GM19328 (cell line): ENCODE measurements at regions not wholly inside any gene's neighbourhood (a gene's known extent, or its start where the extent isn't known, plus 50 kb on each side); places are given as distances from the start of the nearest gene placed in this dataset.

Experiments
- ATAC-seq: cut with Tn5 transposase; IDR thresholded peaks from one replicate; pipeline ENCODE4 v1.9.1; 2021; ENCODE audit warnings: mild to moderate bottlenecking, moderate library complexity; ENCODE audit not compliant: unreplicated experiment

- peak; percentile 53 for ATAC-seq
Observed at GRCh38 chr6:47360388-47360787, 50.7 kb upstream of the TNFRSF21 start.

- no peak for ATAC-seq
Observed at GRCh38 chr6:47362857-47363461, 53.3 kb upstream of the TNFRSF21 start.

GRCh38 chr6:47363736-47364135, 54.0 kb upstream of the TNFRSF21 start:
- no peak for ATAC-seq

GRCh38 chr6:47366335-47366890, 56.7 kb upstream of the TNFRSF21 start:
- no peak for ATAC-seq

DNA sequence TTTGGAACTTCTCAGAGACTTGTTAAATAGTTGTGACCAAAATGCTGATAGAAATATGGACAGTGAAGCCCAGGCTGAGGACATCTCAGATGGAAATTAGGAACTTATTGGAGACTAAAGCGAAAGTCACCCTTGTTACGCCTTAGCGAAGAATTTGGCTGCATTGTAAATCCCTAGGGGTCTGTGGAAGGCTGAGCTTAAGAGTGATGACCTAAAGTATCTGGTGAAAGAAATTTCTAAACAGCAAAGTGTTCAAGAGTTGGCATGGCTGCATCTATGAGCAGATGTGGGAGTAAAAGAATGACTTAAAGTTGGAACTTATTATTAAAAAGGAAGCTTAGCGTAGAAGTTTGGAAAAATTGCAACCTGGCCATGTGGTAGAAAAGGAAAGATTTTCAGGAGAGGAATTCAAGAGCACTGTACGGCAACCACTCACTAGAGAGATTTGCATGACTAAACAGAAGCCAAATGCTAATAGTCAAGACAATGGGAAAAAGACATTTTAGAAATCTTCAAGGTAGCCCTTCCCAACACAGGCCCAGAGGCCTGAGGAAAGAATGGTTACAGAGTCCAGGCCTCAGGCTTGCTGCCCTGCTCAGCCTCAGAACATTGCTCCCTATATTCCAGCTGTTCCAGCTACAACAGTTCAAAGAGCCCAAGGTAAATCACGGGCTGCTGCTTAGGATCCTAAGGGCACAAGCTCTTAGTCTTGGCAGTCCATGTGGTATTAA, 61.6 kb upstream of the TNFRSF21 start:
- ATAC-seq: no peak

- no peak for ATAC-seq
Observed at GRCh38 chr6:47371870-47372255, 62.2 kb upstream of the TNFRSF21 start.

DNA sequence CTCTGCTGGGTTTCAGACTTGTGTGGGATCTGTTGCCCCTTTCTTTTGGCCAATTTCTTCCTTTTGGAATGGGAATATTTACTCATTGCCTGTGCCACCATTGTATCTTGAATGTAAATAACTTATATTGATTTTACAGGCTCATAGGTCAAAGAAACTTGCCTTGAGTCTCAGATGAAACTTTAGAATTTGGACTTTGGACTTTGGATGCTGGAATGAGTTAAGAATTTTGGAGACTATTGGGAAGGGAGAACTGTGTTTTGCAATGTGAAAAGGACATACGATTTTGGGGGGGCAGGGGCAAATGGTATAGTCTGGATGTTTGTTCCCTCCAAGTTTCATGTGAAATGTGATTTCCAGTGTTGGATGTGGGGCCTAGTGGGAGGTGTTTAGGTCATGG, 62.6 kb upstream of the TNFRSF21 start:
- ATAC-seq: no peak

- ATAC-seq: no peak
Observed at GRCh38 chr6:47375426-47375825, 65.7 kb upstream of the TNFRSF21 start.

DNA sequence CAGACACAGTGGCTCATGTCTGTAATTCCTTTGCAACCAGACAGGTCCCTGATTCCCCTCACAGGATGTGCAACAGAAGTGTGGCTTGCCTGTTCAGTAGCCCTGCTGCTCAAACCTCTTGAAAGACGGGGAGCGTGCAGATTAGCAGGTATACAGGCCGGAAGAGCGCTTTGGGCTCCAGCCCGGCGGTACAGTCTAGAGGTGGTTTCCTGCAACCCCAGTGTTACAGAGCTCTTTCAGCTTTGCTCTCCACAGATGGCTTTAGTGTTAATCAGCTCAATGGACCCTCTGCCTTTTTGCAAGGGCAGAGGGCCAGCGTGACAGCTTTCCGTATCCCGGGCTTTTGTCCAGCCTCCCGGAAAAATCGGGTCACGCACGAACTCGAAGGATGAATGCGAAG, 67.2 kb upstream of the TNFRSF21 start:
- ATAC-seq: no peak

GRCh38 chr6:47377971-47378370, 68.3 kb upstream of the TNFRSF21 start:
- ATAC-seq: no peak

- no peak for ATAC-seq
Observed at GRCh38 chr6:47379328-47379727, 69.6 kb upstream of the TNFRSF21 start.

GRCh38 chr6:47380251-47380650, 70.5 kb upstream of the TNFRSF21 start:
- no peak for ATAC-seq

- ATAC-seq: no peak
Observed at GRCh38 chr6:47381036-47381435, 71.3 kb upstream of the TNFRSF21 start.

DNA sequence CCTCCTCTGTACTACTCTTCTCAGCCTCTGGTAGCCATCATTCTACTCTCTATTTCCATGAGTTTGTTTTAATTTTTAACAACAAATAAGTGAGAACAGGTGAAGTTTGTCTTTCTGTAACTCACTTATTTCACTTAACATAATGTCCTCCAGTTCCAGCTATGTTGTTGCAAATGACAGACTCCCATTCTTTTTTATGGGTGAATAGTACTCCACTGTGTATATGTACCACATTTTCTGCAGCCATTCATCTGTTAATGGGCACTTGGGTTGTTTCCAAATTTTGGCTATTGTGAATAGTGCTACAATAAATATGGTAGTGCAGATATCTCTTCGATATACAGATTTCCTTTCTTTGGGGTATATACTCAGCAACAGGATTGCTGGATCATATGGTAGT, 73.7 kb upstream of the TNFRSF21 start:
- ATAC-seq: no peak

GRCh38 chr6:47391675-47392074, 82.0 kb upstream of the TNFRSF21 start:
- ATAC-seq: no peak

DNA sequence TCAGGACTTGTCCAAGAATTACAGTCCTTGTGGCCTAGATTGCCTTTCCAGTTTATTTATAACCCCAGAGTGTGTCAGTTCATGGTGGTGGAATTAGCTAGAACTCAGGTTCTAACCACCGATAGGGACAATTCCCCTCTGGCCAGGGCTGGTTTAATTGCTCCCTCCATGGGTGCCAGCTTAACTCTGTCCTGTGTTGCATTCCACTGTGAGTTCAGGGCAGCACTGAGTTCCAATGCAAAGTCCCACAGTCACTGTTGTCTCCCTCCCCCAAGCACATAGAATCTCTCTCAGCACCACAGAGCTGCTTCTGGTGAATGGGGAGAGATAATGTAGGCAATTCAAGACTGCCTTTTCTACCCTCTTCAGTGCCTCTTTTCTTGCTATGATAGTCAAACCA, 82.5 kb upstream of the TNFRSF21 start:
- no peak for ATAC-seq

GRCh38 chr6:47396401-47397069, 81.1 kb upstream of the CD2AP start:
- ATAC-seq: no peak

DNA sequence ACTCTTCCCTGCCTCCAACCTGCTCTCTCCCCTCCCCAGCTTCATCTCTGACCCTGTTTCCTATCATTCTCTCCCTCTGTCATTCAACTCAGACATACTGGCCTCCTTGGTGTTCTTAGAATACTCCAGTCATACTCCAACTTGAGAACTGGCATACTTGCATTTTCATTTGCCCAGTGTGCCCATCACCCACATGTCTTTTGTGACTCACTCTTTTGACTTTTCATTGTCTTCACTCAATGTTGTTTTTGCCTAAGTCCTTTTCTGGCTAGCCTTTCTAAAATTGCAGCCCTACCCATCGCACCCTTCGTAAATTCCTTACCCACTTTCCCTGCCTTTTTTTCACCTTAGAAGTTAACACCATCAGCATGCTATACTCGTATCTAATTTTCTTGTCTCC, 77.0 kb upstream of the CD2AP start:
- no peak for ATAC-seq

- ATAC-seq: no peak
Observed at GRCh38 chr6:47402081-47402480, 75.5 kb upstream of the CD2AP start.

DNA sequence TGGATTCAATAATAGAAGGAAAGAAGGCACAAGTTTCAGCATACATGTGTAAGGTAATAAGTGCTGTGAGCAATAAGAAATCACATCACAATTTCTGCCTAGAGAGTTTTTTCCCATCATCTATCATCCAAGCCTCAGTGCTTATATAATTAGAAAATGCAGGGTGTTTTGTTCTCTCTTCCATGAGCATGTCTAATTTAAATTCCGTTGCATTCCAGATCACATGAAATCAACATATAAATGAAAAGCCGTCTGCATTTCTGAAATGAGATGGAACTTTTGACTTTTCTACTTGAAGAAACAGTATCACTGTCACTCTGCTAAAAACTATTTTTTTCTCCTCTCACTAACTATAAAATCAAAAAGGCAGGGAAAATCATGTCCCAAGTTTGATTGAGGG, 74.5 kb upstream of the CD2AP start:
- no peak for ATAC-seq

DNA sequence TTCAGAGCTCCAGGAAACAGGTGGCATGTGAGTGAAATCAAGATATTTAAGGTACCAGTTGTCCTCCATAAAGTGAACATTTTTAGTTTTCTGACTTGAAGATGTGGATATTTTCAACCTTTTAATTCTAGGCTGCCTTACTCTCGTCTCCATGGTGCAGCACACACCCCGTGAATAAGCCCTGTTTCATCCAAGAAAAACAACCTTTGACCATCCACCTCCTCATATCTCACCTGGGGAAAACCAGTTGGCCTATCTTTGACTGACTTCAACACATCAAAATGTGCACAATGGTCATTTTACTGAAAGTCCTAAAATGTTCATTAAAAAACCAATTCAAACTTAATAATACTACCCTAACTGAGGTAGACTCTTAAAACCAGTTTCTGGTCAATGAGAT, 73.8 kb upstream of the CD2AP start:
- ATAC-seq: no peak

GRCh38 chr6:47404435-47404834, 73.2 kb upstream of the CD2AP start:
- ATAC-seq: no peak
